ENCODE measurements at regions not wholly inside any gene's neighbourhood (a gene's known extent, or its start where the extent isn't known, plus 50 kb on each side); places are given as distances from the start of the nearest gene placed in this dataset.

DNA sequence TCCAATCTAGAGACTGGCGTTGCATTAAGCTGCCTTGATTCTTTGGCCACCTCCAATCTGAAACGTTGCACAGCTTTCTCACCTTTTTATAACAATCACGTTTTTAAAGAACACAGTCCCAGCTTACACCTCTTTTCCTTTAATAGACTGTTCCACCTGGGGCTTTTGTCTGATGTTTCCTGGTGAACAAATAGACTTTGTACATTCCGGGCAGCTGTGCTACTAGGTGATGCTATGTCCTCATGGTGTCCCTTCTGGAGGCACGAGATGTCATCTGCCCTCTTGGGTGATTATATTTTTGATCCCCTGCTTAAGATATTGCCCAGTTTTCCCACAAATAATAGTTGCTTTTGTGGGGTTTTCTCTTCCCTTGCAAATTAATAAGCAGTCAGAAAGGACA lies 225.5 kb downstream of the SOX9 start:
- 79% methylated on average over 2 of the region's 5 CpGs for WGBS (ENCODE audit: insufficient coverage)
- Histone ChIP-seq H2AFZ (ENCODE audit: insufficient read depth, low read depth, low read length, poor library complexity, severe bottlenecking) (no peak overlapping the region), H4K20me1 (ENCODE audit: insufficient read depth, low read length) (no peaks in the 10 kb centered on the region), H3K79me2 (ENCODE audit: insufficient read depth, low read length) (no peaks in the 10 kb centered on the region), H3K27ac (ENCODE audit: low read depth in 1 of 2, low read length in 2 of 2) (no peak overlapping the region), H3K4me1 (ENCODE audit: control insufficient read depth in 1 of 2, insufficient read depth in 2 of 2, low read length in 2 of 2) (no peaks in the 10 kb centered on the region), H3K9ac (ENCODE audit: insufficient read depth, low read length, poor library complexity, severe bottlenecking) (no peak overlapping the region), H3K4me3 (replicated peaks in 1 of 3; ENCODE audit: low read depth in 2 of 3, low read length in 3 of 3) (no peak overlapping the region), H3K9me3 (replicated peaks in 1 of 2; ENCODE audit: control insufficient read depth in 1 of 2, insufficient read depth in 1 of 2, low read length in 2 of 2) (no peaks in the 10 kb centered on the region), H3K36me3 (replicated peaks in 1 of 2; ENCODE audit: control insufficient read depth in 1 of 2, insufficient read depth in 2 of 2, low read length in 2 of 2) (no peaks in the 10 kb centered on the region), H3K4me2 (replicated peaks; ENCODE audit: extremely low read depth, low read length, poor library complexity, severe bottlenecking) (no peak overlapping the region), H3K27me3 (ENCODE audit: control insufficient read depth in 2 of 2, insufficient read depth in 2 of 2, low read length in 2 of 2) (no peaks in the 10 kb centered on the region)
- no peak for DNase-seq
- H3K4me1 Mint-ChIP-seq: no peaks in the 10 kb centered on the region
- no peak overlapping the region for H3K4me3 Mint-ChIP-seq
- intact Hi-C loops (cut with micrococcal nuclease): no loop called here
- TF ChIP-seq, protein P1, sequence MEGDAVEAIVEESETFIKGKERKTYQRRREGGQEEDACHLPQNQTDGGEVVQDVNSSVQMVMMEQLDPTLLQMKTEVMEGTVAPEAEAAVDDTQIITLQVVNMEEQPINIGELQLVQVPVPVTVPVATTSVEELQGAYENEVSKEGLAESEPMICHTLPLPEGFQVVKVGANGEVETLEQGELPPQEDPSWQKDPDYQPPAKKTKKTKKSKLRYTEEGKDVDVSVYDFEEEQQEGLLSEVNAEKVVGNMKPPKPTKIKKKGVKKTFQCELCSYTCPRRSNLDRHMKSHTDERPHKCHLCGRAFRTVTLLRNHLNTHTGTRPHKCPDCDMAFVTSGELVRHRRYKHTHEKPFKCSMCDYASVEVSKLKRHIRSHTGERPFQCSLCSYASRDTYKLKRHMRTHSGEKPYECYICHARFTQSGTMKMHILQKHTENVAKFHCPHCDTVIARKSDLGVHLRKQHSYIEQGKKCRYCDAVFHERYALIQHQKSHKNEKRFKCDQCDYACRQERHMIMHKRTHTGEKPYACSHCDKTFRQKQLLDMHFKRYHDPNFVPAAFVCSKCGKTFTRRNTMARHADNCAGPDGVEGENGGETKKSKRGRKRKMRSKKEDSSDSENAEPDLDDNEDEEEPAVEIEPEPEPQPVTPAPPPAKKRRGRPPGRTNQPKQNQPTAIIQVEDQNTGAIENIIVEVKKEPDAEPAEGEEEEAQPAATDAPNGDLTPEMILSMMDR (IDR thresholded peaks at IDR 0.05): no peak
- no peaks in the 10 kb centered on the region for H3K36me3 Mint-ChIP-seq
- peaks cover 0 to 13% (median 5%) of the 10 kb centered on the region in 7 donors for H3K9me3 Mint-ChIP-seq
- no peak overlapping the region for H3K27ac Mint-ChIP-seq
- peaks cover 1 to 5% (median 1%) of the 10 kb centered on the region in 3 donors for H3K27me3 Mint-ChIP-seq (ENCODE audit: low read depth in 3 of 3)

DNA sequence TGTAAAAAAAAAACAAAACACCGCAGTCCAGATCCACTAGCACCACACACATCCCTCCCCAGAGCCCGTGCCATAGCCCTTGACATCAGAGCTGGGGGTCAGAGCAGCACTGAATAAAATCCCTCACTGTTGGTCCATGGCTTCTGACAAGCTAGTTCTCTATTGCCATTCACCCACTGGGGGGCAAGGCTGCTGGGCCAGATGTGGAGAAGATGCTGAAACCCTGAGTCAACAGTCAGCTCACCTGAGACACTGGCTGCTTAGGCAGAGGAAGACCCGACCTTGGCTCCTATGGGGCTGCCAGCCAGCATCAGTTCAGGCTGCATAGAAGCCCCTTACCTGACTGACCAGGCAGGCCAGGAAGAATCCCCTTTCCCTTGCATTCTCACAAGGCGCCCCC lies 228.2 kb downstream of the SOX9 start:
- H3K4me2 ChIP-seq (replicated peaks; ENCODE audit: extremely low read depth, low read length, poor library complexity, severe bottlenecking): no peak overlapping the region
- no peak overlapping the region for H2AFZ ChIP-seq (ENCODE audit: insufficient read depth, low read depth, low read length, poor library complexity, severe bottlenecking)
- peaks cover 0 to 2% of the 10 kb centered on the region in 2 donors for H3K9me3 ChIP-seq (replicated peaks in 1 of 2; ENCODE audit: control insufficient read depth in 1 of 2, insufficient read depth in 1 of 2, low read length in 2 of 2)
- Mint-ChIP-seq H3K4me1 (no peaks in the 10 kb centered on the region), H3K9me3 (peaks cover 0 to 10% (median 6%) of the 10 kb centered on the region in 7 donors), H3K4me3 (no peak overlapping the region), H3K36me3 (no peaks in the 10 kb centered on the region), H3K27me3 (ENCODE audit: low read depth in 3 of 3) (peaks cover 8 to 11% (median 10%) of the 10 kb centered on the region in 3 donors), H3K27ac (no peak overlapping the region)
- no peak overlapping the region for H3K9ac ChIP-seq (ENCODE audit: insufficient read depth, low read length, poor library complexity, severe bottlenecking)
- TF ChIP-seq, protein P1 (IDR thresholded peaks at IDR 0.05): no peak
- 80% methylated on average over 3 of the region's 4 CpGs for WGBS (ENCODE audit: insufficient coverage)
- intact Hi-C loops (cut with micrococcal nuclease): no loop called here
- no peak for DNase-seq
- no peaks in the 10 kb centered on the region for H3K27me3 ChIP-seq (ENCODE audit: control insufficient read depth in 2 of 2, insufficient read depth in 2 of 2, low read length in 2 of 2)
- no peak overlapping the region for H3K4me3 ChIP-seq (replicated peaks in 1 of 3; ENCODE audit: low read depth in 2 of 3, low read length in 3 of 3)
- no peaks in the 10 kb centered on the region for H3K79me2 ChIP-seq (ENCODE audit: insufficient read depth, low read length)
- no peaks in the 10 kb centered on the region for H4K20me1 ChIP-seq (ENCODE audit: insufficient read depth, low read length)
- no peaks in the 10 kb centered on the region for H3K36me3 ChIP-seq (replicated peaks in 1 of 2; ENCODE audit: control insufficient read depth in 1 of 2, insufficient read depth in 2 of 2, low read length in 2 of 2)
- no peaks in the 10 kb centered on the region for H3K4me1 ChIP-seq (ENCODE audit: control insufficient read depth in 1 of 2, insufficient read depth in 2 of 2, low read length in 2 of 2)
- no peak overlapping the region for H3K27ac ChIP-seq (ENCODE audit: low read depth in 1 of 2, low read length in 2 of 2)
